ENCODE measurements at regions not wholly inside any gene's neighbourhood (a gene's known extent, or its start where the extent isn't known, plus 50 kb on each side); places are given as distances from the start of the nearest gene placed in this dataset.

- DNase-seq: peak; percentile 46 to 78
- intact Hi-C loops (cut with DNase I): loop anchor here (2.0 to 10.0 kb wide), 5 partner anchors 66 to 188 kb away; partner anchors contain the start of genes N4BP1 (in 1 of the 2) and SIAH1 (in 1 of the 2)
- no peaks in the 10 kb centered on the region for H3K9me3 ChIP-seq
- TF ChIP-seq CTCF (IDR thresholded peaks at IDR 0.05): no peak
- no peaks in the 10 kb centered on the region for H3K36me3 ChIP-seq (ENCODE audit: insufficient read depth in 1 of 2, low read depth in 1 of 2)
- H3K27ac ChIP-seq: peak overlapping the region; percentile 79
- H3K27me3 ChIP-seq (ENCODE audit: insufficient read depth in 3 of 3, low read length in 2 of 3): no peaks in the 10 kb centered on the region
- H3K4me3 ChIP-seq: no peak overlapping the region
- H3K4me1 ChIP-seq: peaks cover 22% of the 10 kb centered on the region
- ATAC-seq: peak; percentile 93 to 95 (median 93)
- 23 to 50% (median 27%) methylated on average over 11 of the region's 11 CpGs for WGBS, 3 donors
These were observed 68.0 kb upstream of the SIAH1 start for GRCh38 chr16:48452991-48453760.

- TF ChIP-seq CTCF (IDR thresholded peaks at IDR 0.05): no peak
- H3K36me3 ChIP-seq (ENCODE audit: insufficient read depth in 1 of 2, low read depth in 1 of 2): no peaks in the 10 kb centered on the region
- intact Hi-C loops (cut with DNase I): loop anchor here (5.0 to 10.0 kb wide), 4 partner anchors 64 to 187 kb away; partner anchors contain the start of genes N4BP1 (in 1 of the 2) and SIAH1 (in 1 of the 2)
- H3K27me3 ChIP-seq (ENCODE audit: insufficient read depth in 3 of 3, low read length in 2 of 3): no peaks in the 10 kb centered on the region
- H3K4me3 ChIP-seq: no peak overlapping the region
- H3K9me3 ChIP-seq: no peaks in the 10 kb centered on the region
- ATAC-seq (no peak), DNase-seq (no peak)
- peaks cover 15% of the 10 kb centered on the region for H3K4me1 ChIP-seq
- 96 to 97% (median 97%) methylated on average over 8 of the region's 8 CpGs for WGBS, 3 donors
- no peak overlapping the region for H3K27ac ChIP-seq
These were observed 66.1 kb upstream of the SIAH1 start for GRCh38 chr16:48451323-48451722.

GRCh38 chr16:48450367-48450766 lies 65.2 kb upstream of the SIAH1 start:
- no peaks in the 10 kb centered on the region for H3K27me3 ChIP-seq (ENCODE audit: insufficient read depth in 3 of 3, low read length in 2 of 3)
- no peak for ATAC-seq
- no peak overlapping the region for H3K27ac ChIP-seq
- H3K4me3 ChIP-seq: no peak overlapping the region
- no peaks in the 10 kb centered on the region for H3K36me3 ChIP-seq (ENCODE audit: insufficient read depth in 1 of 2, low read depth in 1 of 2)
- TF ChIP-seq CTCF (IDR thresholded peaks at IDR 0.05): no peak
- H3K9me3 ChIP-seq: no peaks in the 10 kb centered on the region
- H3K4me1 ChIP-seq: peaks cover 15% of the 10 kb centered on the region
- DNase-seq: no peak
- intact Hi-C loops (cut with DNase I): loop anchor here (5.0 to 10.0 kb wide), 4 partner anchors 63 to 186 kb away; partner anchors contain the start of genes N4BP1 (in 1 of the 2) and SIAH1 (in 1 of the 2)
- WGBS, 3 donors: 38 to 52% (median 50%) methylated on average over 1 of the region's 1 CpG

- TF ChIP-seq CTCF (IDR thresholded peaks at IDR 0.05): no peak
- ATAC-seq (no peak), DNase-seq (no peak)
- no peak overlapping the region for H3K27ac ChIP-seq
- H3K4me3 ChIP-seq: no peak overlapping the region
- H3K4me1 ChIP-seq: peaks cover 21% of the 10 kb centered on the region
- H3K27me3 ChIP-seq (ENCODE audit: insufficient read depth in 3 of 3, low read length in 2 of 3): no peaks in the 10 kb centered on the region
- no peaks in the 10 kb centered on the region for H3K36me3 ChIP-seq (ENCODE audit: insufficient read depth in 1 of 2, low read depth in 1 of 2)
- no peaks in the 10 kb centered on the region for H3K9me3 ChIP-seq
- intact Hi-C loops (cut with DNase I): no loop called here
- 91 to 96% (median 92%) methylated on average over 9 of the region's 9 CpGs for WGBS, 3 donors
These were observed 63.7 kb upstream of the SIAH1 start for GRCh38 chr16:48448841-48449481.
